SK-N-SH (cell line): ENCODE measurements at regions not wholly inside any gene's neighbourhood (a gene's known extent, or its start where the extent isn't known, plus 50 kb on each side); places are given as distances from the start of the nearest gene placed in this dataset.

Source experiments
- CTCF ChIP-seq: fragments of 200-600 bp; sonication (generic); IDR thresholded peaks from 2 replicates; pipeline ENCODE4 v1.6.1; 2017; ENCODE audit warnings: antibody characterized with exemption, mild to moderate bottlenecking, moderate library complexity
- EP300 ChIP-seq, 2 experiments: IDR thresholded peaks; 2 replicates each; pipeline versions ENCODE4 v1.4.0 to v1.6.1; 2012; ENCODE audit warnings: borderline replicate concordance in 1 of 2, low read depth in 1 of 2, low read length in 1 of 2
- IRF3 ChIP-seq: fragments of 150-350 bp; IDR thresholded peaks from 2 replicates; pipeline ENCODE4 v1.6.1; 2016; ENCODE audit warnings: mild to moderate bottlenecking, low read depth, low read length
- REST ChIP-seq: IDR thresholded peaks from 2 replicates; pipeline ENCODE4 v1.6.1; 2012; ENCODE audit warnings: mild to moderate bottlenecking, low read depth, low read length, moderate library complexity
- RFX5 ChIP-seq: IDR thresholded peaks from 2 replicates; pipeline ENCODE4 v1.6.1; 2012; ENCODE audit warnings: mild to moderate bottlenecking, improper control_type of control experiment, low read length
- TAF1 ChIP-seq: IDR thresholded peaks from 2 replicates; pipeline ENCODE4 v1.6.1; 2012; ENCODE audit warnings: low read depth, mild to moderate bottlenecking, low read length, moderate library complexity, borderline replicate concordance
- ZBTB33 ChIP-seq: IDR thresholded peaks from 2 replicates; pipeline ENCODE4 v1.4.0; 2012; ENCODE audit warnings: low read depth, borderline replicate concordance

GRCh38 chr3:30170681-30171438 lies 435.5 kb upstream of the TGFBR2 start:
- TF ChIP-seq TAF1 (no peak), RFX5 (no peak), CTCF (no peak), EP300 (IDR thresholded peaks at IDR 0.05; ENCODE audit: borderline replicate concordance in 1 of 2, low read depth in 1 of 2, low read length in 1 of 2) (no peak), IRF3 (no peak), ZBTB33 (no peak), REST (no peak)
